Muscle of leg (tissue), 3 donors: ENCODE measurements at regions not wholly inside any gene's neighbourhood (a gene's known extent, or its start where the extent isn't known, plus 50 kb on each side); places are given as distances from the start of the nearest gene placed in this dataset.

Experiments
- DNase-seq: peaks from one replicate; pipeline ENCODE4 v3.0.0; 2013
- H3K27ac ChIP-seq: one replicate; pipeline ENCODE4 v1.5.1; 2013; ENCODE audit warnings: mild to moderate bottlenecking, low read length, control low read depth
- H3K27me3 ChIP-seq: one replicate; pipeline ENCODE4 v1.6.1; 2013; ENCODE audit warnings: low read length; ENCODE audit not compliant: control insufficient read depth, insufficient read depth
- H3K36me3 ChIP-seq: one replicate; pipeline ENCODE4 v1.6.1; 2013; ENCODE audit warnings: low read length; ENCODE audit not compliant: control insufficient read depth, insufficient read depth
- H3K4me1 ChIP-seq: one replicate; pipeline ENCODE4 v1.6.1; 2013; ENCODE audit warnings: low read length; ENCODE audit not compliant: control insufficient read depth, insufficient read depth
- H3K4me3 ChIP-seq: one replicate; pipeline ENCODE4 v1.5.1; 2013; ENCODE audit warnings: low read length, control low read depth
- H3K9me3 ChIP-seq: replicated peaks from 2 replicates; pipeline ENCODE4 v1.6.1; 2013; ENCODE audit warnings: low read depth, low read length; ENCODE audit not compliant: control insufficient read depth
- WGBS: methylation state at CpG from one replicate; pipeline ENCODE4 v1.1.5; 2013; ENCODE audit warnings: missing lambda C conversion rate; ENCODE audit not compliant: insufficient coverage; 5-methylcytosine and 5-hydroxymethylcytosine counted together

DNA sequence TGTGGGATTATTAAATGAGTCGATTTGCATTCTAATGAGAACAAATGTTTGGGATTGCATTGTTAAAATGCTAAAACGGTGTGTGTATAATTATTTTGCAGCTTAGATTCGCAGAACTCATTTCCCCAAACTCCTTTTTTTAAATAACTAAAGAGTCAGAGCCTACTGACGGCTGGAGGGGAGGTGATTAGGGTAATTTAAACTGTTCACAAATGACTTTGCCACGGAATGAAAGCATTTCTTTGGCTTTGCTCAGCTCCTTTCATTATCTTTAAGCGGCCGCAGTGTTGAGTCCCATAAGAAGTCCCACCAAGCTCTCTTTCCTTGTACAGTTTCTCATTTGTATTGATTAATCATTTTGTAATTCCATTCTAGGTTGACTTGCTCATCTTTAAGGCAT, 1632.8 kb downstream of the MAT2B start:
- Histone ChIP-seq H3K4me1 (no peaks in the 10 kb centered on the region), H3K27me3 (no peaks in the 10 kb centered on the region), H3K9me3 (no peaks in the 10 kb centered on the region), H3K27ac (no peak overlapping the region), H3K4me3 (no peak overlapping the region), H3K36me3 (no peaks in the 10 kb centered on the region)
- no CpG with 5 or more reads among the region's 7 CpGs for WGBS
- DNase-seq = no peak

DNA sequence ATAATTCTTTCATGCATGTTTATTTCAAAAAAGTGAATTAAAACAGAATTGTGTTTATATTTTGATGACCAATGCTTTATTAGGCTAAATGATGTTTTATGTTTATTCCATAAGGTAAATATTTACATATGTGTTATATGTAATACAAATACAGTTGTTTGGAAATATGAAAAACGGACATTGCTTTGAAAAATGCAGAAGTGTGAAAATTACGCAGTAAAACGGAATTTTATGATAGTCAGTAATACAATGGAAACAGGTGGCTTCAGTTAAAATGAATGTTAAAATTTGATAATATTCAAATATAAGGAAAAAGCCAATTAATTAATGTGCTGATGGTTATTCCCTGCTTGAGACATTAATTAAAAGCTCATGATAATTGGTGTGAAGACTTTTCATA, 1633.8 kb downstream of the MAT2B start:
- Histone ChIP-seq H3K27me3 (no peaks in the 10 kb centered on the region), H3K4me1 (no peaks in the 10 kb centered on the region), H3K27ac (no peak overlapping the region), H3K4me3 (no peak overlapping the region), H3K9me3 (no peaks in the 10 kb centered on the region), H3K36me3 (no peaks in the 10 kb centered on the region)
- no CpG with 5 or more reads among the region's 3 CpGs for WGBS
- DNase-seq = no peak

DNA sequence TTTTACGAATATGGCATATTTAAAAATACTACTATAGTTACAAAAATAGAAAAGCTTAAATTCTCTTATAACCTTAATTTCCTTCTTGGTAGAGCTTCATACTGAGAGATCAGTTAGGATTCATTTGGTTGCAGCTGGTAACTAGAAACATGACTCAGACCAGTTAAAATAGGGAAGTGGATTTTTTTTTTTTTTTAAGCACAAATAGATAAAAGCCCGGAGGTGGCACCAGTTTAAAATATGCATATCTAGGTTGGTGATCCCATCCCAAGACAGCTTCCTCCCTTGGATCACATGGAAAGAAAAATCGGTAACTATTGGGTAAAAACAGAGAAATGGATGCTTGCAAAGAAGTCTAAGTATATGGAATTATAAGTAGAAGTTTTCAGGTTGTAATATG, 1634.3 kb downstream of the MAT2B start:
- no CpG with 5 or more reads among the region's 3 CpGs for WGBS
- Histone ChIP-seq H3K4me1 (no peaks in the 10 kb centered on the region), H3K36me3 (no peaks in the 10 kb centered on the region), H3K27ac (no peak overlapping the region), H3K27me3 (no peaks in the 10 kb centered on the region), H3K4me3 (no peak overlapping the region), H3K9me3 (no peaks in the 10 kb centered on the region)
- DNase-seq = no peak

DNA sequence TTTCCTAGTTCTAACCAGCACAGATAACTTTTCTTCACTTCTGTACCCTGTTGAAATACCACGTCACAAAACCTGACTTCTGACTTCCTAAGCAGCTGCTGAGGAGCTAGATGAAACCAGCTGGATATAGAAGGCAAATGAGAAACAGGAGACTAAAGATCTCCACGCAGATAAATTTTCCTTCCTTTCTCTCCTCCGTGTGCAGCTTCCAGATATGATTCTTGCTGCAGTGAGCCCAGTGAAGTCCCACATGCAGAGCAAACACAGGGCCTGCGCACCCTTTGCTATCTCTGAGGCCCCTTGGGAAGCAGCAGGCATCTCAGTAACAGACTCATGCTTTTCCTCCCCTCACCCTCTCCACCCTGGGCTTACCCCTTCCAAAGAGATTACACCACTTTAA, 1638.3 kb downstream of the MAT2B start:
- Histone ChIP-seq H3K4me1 (no peaks in the 10 kb centered on the region), H3K36me3 (no peaks in the 10 kb centered on the region), H3K9me3 (no peaks in the 10 kb centered on the region), H3K27ac (no peak overlapping the region), H3K4me3 (no peak overlapping the region), H3K27me3 (no peaks in the 10 kb centered on the region)
- peak; percentile 20 for DNase-seq
- 11% methylated on average over 2 of the region's 4 CpGs for WGBS

DNA sequence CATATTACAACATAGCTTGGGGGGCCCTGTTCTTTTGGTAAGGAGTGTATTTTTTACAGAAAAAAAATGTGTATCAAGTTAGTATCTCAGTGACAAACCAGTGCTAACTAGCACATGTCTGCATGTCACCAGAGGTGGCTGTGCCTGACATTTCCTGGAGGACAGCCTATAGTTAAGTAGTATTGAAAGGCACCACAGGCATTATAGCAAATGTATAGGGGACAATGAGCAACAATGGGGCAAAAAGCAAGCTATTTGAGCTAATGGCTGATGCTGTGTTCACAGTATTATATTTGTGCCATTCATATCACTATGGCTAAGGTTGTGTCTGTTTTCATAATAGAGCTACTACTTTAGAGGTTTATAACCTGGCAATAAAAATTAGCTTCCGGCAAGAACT, 1644.0 kb downstream of the MAT2B start:
- no CpG with 5 or more reads among the region's 1 CpG for WGBS
- no peak overlapping the region for H3K4me3 ChIP-seq
- no peaks in the 10 kb centered on the region for H3K27me3 ChIP-seq
- H3K36me3 ChIP-seq = no peaks in the 10 kb centered on the region
- no peak overlapping the region for H3K27ac ChIP-seq
- no peaks in the 10 kb centered on the region for H3K4me1 ChIP-seq
- no peaks in the 10 kb centered on the region for H3K9me3 ChIP-seq
- DNase-seq = no peak

DNA sequence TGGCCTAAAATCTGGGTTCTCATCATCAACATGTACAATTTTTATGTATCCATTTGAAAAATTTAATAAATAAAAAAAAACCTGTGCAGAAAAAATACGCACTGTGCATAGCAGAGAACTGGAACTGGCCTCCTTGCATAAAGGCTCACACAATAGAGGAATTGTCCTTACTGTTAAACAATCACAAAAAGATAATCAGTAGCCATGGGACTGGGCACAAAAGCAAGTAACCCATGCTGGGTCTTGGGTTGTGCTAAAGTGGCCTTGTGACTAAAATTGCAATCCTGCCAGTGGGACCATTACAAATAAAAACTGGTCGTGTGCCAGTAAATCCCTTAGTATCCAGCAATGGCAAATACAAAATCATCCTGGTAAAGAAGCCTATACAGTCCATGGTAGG, 1646.6 kb downstream of the MAT2B start:
- H3K36me3 ChIP-seq = no peaks in the 10 kb centered on the region
- H3K4me3 ChIP-seq = no peak overlapping the region
- H3K27me3 ChIP-seq = no peaks in the 10 kb centered on the region
- H3K4me1 ChIP-seq = no peaks in the 10 kb centered on the region
- DNase-seq = no peak
- H3K9me3 ChIP-seq = no peaks in the 10 kb centered on the region
- H3K27ac ChIP-seq = no peak overlapping the region
- WGBS = no CpG with 5 or more reads among the region's 2 CpGs

DNA sequence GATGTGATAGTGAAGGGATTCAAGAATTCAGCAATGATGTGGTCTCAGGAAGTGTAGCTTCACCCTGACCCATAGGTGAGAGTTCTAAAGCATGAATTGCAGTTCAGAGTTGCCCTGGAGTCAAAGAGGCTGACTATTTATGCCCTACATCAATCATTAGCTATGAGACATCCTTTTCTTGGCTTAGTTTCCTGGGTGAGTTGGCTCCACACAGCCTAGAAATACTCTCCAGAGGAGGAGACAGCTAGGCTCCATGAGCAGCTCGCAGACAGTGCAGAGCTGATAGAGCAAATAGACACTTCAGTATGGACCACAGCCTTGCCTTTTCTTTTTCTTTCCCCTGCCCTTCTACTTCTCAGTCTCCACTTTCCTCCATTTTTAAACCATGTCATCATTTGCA, 1651.8 kb downstream of the MAT2B start:
- no peaks in the 10 kb centered on the region for H3K27me3 ChIP-seq
- H3K36me3 ChIP-seq = no peaks in the 10 kb centered on the region
- WGBS = 50% methylated on average over 1 of the region's 1 CpG
- no peaks in the 10 kb centered on the region for H3K9me3 ChIP-seq
- no peak for DNase-seq
- H3K27ac ChIP-seq = no peak overlapping the region
- no peak overlapping the region for H3K4me3 ChIP-seq
- no peaks in the 10 kb centered on the region for H3K4me1 ChIP-seq

DNA sequence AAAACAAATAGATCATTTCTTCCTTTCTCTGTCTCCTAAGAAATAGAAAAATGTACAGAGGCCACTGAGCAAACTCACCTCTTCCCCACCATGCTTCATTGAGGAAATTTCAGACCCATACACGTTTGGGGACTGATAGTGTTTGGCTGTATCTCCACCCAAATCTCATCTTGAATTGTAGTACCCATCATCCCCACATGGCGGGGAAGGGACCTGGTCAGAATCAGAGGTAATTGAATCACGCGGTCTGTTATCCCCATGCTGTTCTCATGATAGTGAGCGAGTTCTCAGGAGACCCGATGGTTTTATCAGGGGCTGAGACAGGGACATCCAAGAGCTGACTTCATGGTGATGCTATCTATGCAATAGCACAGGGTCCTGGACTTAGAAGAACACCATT, 1655.8 kb downstream of the MAT2B start:
- Histone ChIP-seq H3K4me1 (no peaks in the 10 kb centered on the region), H3K27me3 (no peaks in the 10 kb centered on the region), H3K27ac (no peak overlapping the region), H3K36me3 (no peaks in the 10 kb centered on the region), H3K4me3 (no peak overlapping the region), H3K9me3 (no peaks in the 10 kb centered on the region)
- WGBS = 84% methylated on average over 4 of the region's 6 CpGs
- no peak for DNase-seq

DNA sequence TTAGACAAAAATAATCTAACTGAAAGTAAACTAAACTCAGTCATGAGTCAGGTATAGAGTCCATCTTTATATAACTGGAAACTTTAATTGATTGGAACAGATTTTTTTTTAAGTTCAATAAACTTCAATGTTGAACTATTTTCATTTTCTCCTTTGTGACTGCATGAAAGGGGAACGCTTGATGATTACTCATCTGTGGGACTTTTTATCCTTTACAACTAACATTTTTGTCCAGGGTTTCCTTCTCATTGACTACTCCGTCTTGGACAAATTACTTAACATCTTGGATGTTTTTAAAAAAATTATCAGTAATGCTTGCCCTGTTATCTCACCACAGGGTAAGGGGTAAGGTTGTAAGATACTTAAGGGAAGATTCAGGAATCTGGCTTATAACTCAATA, 1658.4 kb downstream of the MAT2B start:
- Histone ChIP-seq H3K36me3 (no peaks in the 10 kb centered on the region), H3K4me1 (no peaks in the 10 kb centered on the region), H3K4me3 (no peak overlapping the region), H3K27ac (no peak overlapping the region), H3K9me3 (no peaks in the 10 kb centered on the region), H3K27me3 (no peaks in the 10 kb centered on the region)
- WGBS = no CpG with 5 or more reads among the region's 2 CpGs
- DNase-seq = no peak

DNA sequence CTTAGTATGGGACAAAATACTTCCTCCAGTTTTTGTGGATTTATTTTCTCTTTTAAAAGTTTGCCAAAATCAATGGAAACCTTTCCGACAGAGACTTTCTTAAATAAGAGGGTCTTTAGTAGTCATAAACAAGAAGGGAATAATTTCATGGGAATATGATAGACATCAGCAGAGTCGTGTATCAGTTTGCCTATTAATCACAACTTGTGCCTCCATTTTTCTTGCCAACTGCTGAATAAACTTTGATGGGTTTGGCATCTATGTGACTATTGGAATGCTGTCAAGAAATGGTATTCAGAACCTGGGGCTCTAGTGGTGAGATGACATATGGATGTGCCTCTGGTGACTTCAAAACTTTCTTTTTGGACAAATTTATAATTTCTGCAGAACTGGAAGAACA, 1668.2 kb downstream of the MAT2B start:
- H3K27ac ChIP-seq = no peak overlapping the region
- no peaks in the 10 kb centered on the region for H3K36me3 ChIP-seq
- no peak for DNase-seq
- no peak overlapping the region for H3K4me3 ChIP-seq
- H3K9me3 ChIP-seq = no peaks in the 10 kb centered on the region
- WGBS = no CpG with 5 or more reads among the region's 2 CpGs
- H3K4me1 ChIP-seq = no peaks in the 10 kb centered on the region
- no peaks in the 10 kb centered on the region for H3K27me3 ChIP-seq

DNA sequence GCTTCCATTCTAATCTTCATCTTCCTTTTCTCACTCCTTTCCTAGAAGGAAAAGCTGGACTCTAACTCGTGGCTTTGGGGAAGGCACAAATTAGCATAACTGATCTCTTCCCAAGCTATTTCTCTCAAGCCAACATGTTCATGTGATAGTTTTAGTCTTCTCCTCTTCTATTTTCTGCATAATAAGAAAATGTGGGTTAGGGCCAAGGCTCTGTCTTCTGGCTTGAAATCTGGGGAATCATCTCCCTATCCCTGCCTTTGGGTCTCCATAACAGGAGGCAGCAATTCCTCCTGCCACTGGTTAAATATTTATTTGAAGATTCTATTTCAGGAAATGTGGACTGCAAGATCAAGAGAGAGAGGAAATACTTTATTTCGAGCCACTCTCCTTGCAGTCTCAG, 1669.6 kb downstream of the MAT2B start:
- WGBS = no CpG with 5 or more reads among the region's 2 CpGs

More for the DNA sequence above, 1669.6 kb downstream of the MAT2B start:
- no peaks in the 10 kb centered on the region for H3K9me3 ChIP-seq
- no peaks in the 10 kb centered on the region for H3K4me1 ChIP-seq
- no peak overlapping the region for H3K27ac ChIP-seq
- peak; percentile 57 for DNase-seq
- H3K27me3 ChIP-seq = no peaks in the 10 kb centered on the region
- no peaks in the 10 kb centered on the region for H3K36me3 ChIP-seq
- no peak overlapping the region for H3K4me3 ChIP-seq
